ENCODE measurements at regions not wholly inside any gene's neighbourhood (a gene's known extent, or its start where the extent isn't known, plus 50 kb on each side); places are given as distances from the start of the nearest gene placed in this dataset.

DNA sequence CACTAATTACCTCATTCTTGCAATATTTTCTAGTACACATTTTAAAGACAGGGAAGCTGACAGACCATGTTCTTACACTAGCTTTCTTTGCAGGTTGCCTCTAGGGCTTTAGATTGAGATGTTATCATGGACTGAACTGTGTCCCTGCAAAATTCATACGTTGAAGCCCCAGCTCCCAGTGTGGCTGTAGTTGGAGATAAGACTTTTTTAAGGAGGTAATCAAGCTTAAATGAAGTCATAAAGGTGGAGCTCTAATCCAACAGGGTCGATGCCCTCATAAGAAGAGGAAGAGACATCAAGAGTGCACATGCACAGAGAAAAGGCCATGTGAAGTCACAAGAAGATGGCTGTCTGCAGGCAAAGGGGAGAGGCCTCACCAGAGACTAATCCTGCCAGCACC lies 471.2 kb upstream of the ACTBL2 start:
- TF ChIP-seq, protein P1, sequence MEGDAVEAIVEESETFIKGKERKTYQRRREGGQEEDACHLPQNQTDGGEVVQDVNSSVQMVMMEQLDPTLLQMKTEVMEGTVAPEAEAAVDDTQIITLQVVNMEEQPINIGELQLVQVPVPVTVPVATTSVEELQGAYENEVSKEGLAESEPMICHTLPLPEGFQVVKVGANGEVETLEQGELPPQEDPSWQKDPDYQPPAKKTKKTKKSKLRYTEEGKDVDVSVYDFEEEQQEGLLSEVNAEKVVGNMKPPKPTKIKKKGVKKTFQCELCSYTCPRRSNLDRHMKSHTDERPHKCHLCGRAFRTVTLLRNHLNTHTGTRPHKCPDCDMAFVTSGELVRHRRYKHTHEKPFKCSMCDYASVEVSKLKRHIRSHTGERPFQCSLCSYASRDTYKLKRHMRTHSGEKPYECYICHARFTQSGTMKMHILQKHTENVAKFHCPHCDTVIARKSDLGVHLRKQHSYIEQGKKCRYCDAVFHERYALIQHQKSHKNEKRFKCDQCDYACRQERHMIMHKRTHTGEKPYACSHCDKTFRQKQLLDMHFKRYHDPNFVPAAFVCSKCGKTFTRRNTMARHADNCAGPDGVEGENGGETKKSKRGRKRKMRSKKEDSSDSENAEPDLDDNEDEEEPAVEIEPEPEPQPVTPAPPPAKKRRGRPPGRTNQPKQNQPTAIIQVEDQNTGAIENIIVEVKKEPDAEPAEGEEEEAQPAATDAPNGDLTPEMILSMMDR (IDR thresholded peaks at IDR 0.05; ENCODE audit: low read depth, low read length, missing input control) = no peak
- TF ChIP-seq YY1 (IDR thresholded peaks at IDR 0.05) = no peak
- TF ChIP-seq RAD21 (IDR thresholded peaks at IDR 0.05) = no peak
- TF ChIP-seq, protein P2, sequence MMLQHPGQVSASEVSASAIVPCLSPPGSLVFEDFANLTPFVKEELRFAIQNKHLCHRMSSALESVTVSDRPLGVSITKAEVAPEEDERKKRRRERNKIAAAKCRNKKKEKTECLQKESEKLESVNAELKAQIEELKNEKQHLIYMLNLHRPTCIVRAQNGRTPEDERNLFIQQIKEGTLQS (IDR thresholded peaks at IDR 0.05) = no peak
- TF ChIP-seq, protein P3, sequence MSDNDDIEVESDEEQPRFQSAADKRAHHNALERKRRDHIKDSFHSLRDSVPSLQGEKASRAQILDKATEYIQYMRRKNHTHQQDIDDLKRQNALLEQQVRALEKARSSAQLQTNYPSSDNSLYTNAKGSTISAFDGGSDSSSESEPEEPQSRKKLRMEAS (IDR thresholded peaks at IDR 0.05) = no peak
- TF ChIP-seq, protein P4, sequence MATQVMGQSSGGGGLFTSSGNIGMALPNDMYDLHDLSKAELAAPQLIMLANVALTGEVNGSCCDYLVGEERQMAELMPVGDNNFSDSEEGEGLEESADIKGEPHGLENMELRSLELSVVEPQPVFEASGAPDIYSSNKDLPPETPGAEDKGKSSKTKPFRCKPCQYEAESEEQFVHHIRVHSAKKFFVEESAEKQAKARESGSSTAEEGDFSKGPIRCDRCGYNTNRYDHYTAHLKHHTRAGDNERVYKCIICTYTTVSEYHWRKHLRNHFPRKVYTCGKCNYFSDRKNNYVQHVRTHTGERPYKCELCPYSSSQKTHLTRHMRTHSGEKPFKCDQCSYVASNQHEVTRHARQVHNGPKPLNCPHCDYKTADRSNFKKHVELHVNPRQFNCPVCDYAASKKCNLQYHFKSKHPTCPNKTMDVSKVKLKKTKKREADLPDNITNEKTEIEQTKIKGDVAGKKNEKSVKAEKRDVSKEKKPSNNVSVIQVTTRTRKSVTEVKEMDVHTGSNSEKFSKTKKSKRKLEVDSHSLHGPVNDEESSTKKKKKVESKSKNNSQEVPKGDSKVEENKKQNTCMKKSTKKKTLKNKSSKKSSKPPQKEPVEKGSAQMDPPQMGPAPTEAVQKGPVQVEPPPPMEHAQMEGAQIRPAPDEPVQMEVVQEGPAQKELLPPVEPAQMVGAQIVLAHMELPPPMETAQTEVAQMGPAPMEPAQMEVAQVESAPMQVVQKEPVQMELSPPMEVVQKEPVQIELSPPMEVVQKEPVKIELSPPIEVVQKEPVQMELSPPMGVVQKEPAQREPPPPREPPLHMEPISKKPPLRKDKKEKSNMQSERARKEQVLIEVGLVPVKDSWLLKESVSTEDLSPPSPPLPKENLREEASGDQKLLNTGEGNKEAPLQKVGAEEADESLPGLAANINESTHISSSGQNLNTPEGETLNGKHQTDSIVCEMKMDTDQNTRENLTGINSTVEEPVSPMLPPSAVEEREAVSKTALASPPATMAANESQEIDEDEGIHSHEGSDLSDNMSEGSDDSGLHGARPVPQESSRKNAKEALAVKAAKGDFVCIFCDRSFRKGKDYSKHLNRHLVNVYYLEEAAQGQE (IDR thresholded peaks at IDR 0.05) = no peak
- TF ChIP-seq GABPA (IDR thresholded peaks at IDR 0.05 in 1 of 2, conservative IDR thresholded peaks at IDR 0.05 in 1 of 2) = no peak
- no peak for TF ChIP-seq JUND (IDR thresholded peaks at IDR 0.05)
- TF ChIP-seq HNF4A (conservative IDR thresholded peaks at IDR 0.05) = no peak
- TF ChIP-seq, protein P5, sequence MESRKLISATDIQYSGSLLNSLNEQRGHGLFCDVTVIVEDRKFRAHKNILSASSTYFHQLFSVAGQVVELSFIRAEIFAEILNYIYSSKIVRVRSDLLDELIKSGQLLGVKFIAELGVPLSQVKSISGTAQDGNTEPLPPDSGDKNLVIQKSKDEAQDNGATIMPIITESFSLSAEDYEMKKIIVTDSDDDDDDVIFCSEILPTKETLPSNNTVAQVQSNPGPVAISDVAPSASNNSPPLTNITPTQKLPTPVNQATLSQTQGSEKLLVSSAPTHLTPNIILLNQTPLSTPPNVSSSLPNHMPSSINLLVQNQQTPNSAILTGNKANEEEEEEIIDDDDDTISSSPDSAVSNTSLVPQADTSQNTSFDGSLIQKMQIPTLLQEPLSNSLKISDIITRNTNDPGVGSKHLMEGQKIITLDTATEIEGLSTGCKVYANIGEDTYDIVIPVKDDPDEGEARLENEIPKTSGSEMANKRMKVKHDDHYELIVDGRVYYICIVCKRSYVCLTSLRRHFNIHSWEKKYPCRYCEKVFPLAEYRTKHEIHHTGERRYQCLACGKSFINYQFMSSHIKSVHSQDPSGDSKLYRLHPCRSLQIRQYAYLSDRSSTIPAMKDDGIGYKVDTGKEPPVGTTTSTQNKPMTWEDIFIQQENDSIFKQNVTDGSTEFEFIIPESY (IDR thresholded peaks at IDR 0.05) = no peak

Measured in liver (tissue), 3 donors.